Liver (tissue), 3 donors: ENCODE measurements at regions not wholly inside any gene's neighbourhood (a gene's known extent, or its start where the extent isn't known, plus 50 kb on each side); places are given as distances from the start of the nearest gene placed in this dataset.

Source experiments
- ATF3 ChIP-seq: IDR thresholded peaks from 2 replicates; pipeline ENCODE4 v1.6.1; 2016; ENCODE audit warnings: antibody characterized with exemption
- CTCF ChIP-seq: fragments of 150-350 bp; IDR thresholded peaks from 2 replicates; pipeline ENCODE4 v1.5.1; 2017; ENCODE audit warnings: improper control_type of control experiment, low read depth, low read length; ENCODE audit not compliant: missing input control
- REST ChIP-seq: IDR thresholded peaks from 2 replicates; pipeline ENCODE4 v1.6.1; 2016; ENCODE audit warnings: antibody characterized with exemption, mild to moderate bottlenecking
- donor health status: healthy.
- donor health status: healthy.

- TF ChIP-seq REST = no peak
- TF ChIP-seq CTCF = no peak
- no peak for TF ChIP-seq ATF3
Observed at GRCh38 chr17:69947027-69947759, 127.8 kb upstream of the KCNJ16 start.
